H1 (cell line): ENCODE measurements at regions not wholly inside any gene's neighbourhood (a gene's known extent, or its start where the extent isn't known, plus 50 kb on each side); places are given as distances from the start of the nearest gene placed in this dataset.

ENCODE experiments used
- CTCF ChIA-PET: fragments of 300-600 bp; sonication (Branson Sonifier 250); formaldehyde crosslinking; loops from one replicate; lab custom pipeline; 2021; ENCODE audit not compliant: partially characterized antibody; lab: Charles Lee
- POLR2A ChIA-PET: fragments of 300-600 bp; sonication (Branson Sonifier 250); formaldehyde crosslinking; loops from one replicate; lab custom pipeline; 2021; ENCODE audit warnings: inconsistent platforms; ENCODE audit not compliant: partially characterized antibody; lab: Charles Lee
- DNase-seq, 2 experiments: peaks; one replicate each; pipeline versions ENCODE4 v3.0.0 to v3.0.0-alpha.2; 2010 to 2022; ENCODE audit warnings: low spot score in 2 of 2, low read depth in 1 of 2, mixed read lengths in 1 of 2
- FAIRE-seq: peaks from 2 replicates; lab custom pipeline; 2011; peaks lifted over from hg19 to GRCh38; lab: Jason Lieb, UNC
- H2AFZ ChIP-seq: 2 replicates; pipeline ENCODE4 v1.8.1; 2012; ENCODE audit warnings: low read length, inconsistent platforms
- H2AK5ac ChIP-seq: 2 replicates; pipeline ENCODE4 v1.6.1; 2013; ENCODE audit warnings: low read depth, low read length
- H2BK120ac ChIP-seq: replicated peaks from 2 replicates; pipeline ENCODE3; 2013; ENCODE audit warnings: low read depth, low read length, inconsistent platforms
- H2BK12ac ChIP-seq: 2 replicates; pipeline ENCODE4 v1.6.1; 2013; ENCODE audit warnings: low read depth, low read length
- H2BK15ac ChIP-seq: 2 replicates; pipeline ENCODE4 v1.6.1; 2013; ENCODE audit warnings: low read length
- H2BK20ac ChIP-seq: 2 replicates; pipeline ENCODE4 v1.6.1; 2013; ENCODE audit warnings: low read length
- H2BK5ac ChIP-seq: 2 replicates; pipeline ENCODE4 v1.6.1; 2013; ENCODE audit warnings: low read depth, low read length
- H3K14ac ChIP-seq: 2 replicates; pipeline ENCODE4 v1.6.1; 2013; ENCODE audit warnings: inconsistent platforms; ENCODE audit not compliant: insufficient read length
- H3K18ac ChIP-seq: 2 replicates; pipeline ENCODE4 v1.6.1; 2013; ENCODE audit warnings: low read length; ENCODE audit errors: extremely low read depth
- H3K23ac ChIP-seq: 2 replicates; pipeline ENCODE4 v1.6.1; 2013; ENCODE audit warnings: inconsistent platforms; ENCODE audit not compliant: insufficient read length
- H3K23me2 ChIP-seq: 2 replicates; pipeline ENCODE4 v1.6.1; 2013; ENCODE audit warnings: low read depth, low read length
- H3K27ac ChIP-seq: 2 replicates; pipeline ENCODE4 v1.6.1; 2011; ENCODE audit warnings: low read depth, low read length, inconsistent platforms
- H3K27me3 ChIP-seq, 4 experiments: replicated peaks in 1 of 4; 1 replicate in 1 of 4; 2 replicates in 3 of 4; pipeline versions ENCODE4 v1.6.1 to v1.8.1; 2011 to 2013; ENCODE audit warnings: low read length in 3 of 4, mild to moderate bottlenecking in 3 of 4, inconsistent platforms in 2 of 4, mixed read lengths in 2 of 4, moderate library complexity in 1 of 4; ENCODE audit not compliant: control insufficient read depth in 3 of 4, insufficient read depth in 3 of 4; ENCODE audit errors: extremely low read depth in 1 of 4
- H3K36me3 ChIP-seq, 4 experiments: 2 replicates each; pipeline versions ENCODE4 v1.6.1 to v1.8.1; 2011 to 2013; ENCODE audit warnings: mild to moderate bottlenecking in 4 of 4, low read length in 3 of 4, moderate library complexity in 2 of 4, control low read depth in 1 of 4, inconsistent platforms in 1 of 4; ENCODE audit not compliant: insufficient read depth in 4 of 4, control insufficient read depth in 2 of 4
- H3K4ac ChIP-seq: replicated peaks from 2 replicates; pipeline ENCODE3; 2013; ENCODE audit warnings: low read length, low read depth, mixed read lengths, inconsistent platforms; ENCODE audit not compliant: insufficient read length
- H3K4me1 ChIP-seq, 4 experiments: replicated peaks in 1 of 4; 1 replicate in 1 of 4; 2 replicates in 3 of 4; pipeline versions ENCODE4 v1.6.1 to v1.8.1; 2011 to 2013; ENCODE audit warnings: low read length in 3 of 4, inconsistent platforms in 2 of 4, mixed read lengths in 1 of 4; ENCODE audit not compliant: insufficient read depth in 4 of 4, control insufficient read depth in 3 of 4
- H3K4me2 ChIP-seq, 2 experiments: 2 replicates each; pipeline versions ENCODE4 v1.6.1 to v1.8.1; 2011 to 2013; ENCODE audit warnings: low read depth in 2 of 2, low read length in 2 of 2, control low read depth in 1 of 2, inconsistent platforms in 1 of 2, mild to moderate bottlenecking in 1 of 2; ENCODE audit not compliant: insufficient read depth in 1 of 2
- H3K4me3 ChIP-seq, 4 experiments: fragments of 200-600, 300-600 bp in 1 of 4; sonication (generic), shearing (Covaris generic), sonication (Bioruptor Twin) in 1 of 4; 2 replicates each; pipeline versions ENCODE4 v1.5.1 to v1.8.1; 2011 to 2016; ENCODE audit warnings: low read length in 4 of 4, low read depth in 3 of 4, control low read depth in 2 of 4, inconsistent platforms in 2 of 4, mild to moderate bottlenecking in 2 of 4, mixed read lengths in 1 of 4, moderate library complexity in 1 of 4; ENCODE audit not compliant: insufficient read depth in 2 of 4; ENCODE audit errors: extremely low read depth in 1 of 4
- H3K56ac ChIP-seq: replicated peaks from 2 replicates; pipeline ENCODE3; 2013; ENCODE audit warnings: low read depth, mild to moderate bottlenecking, mixed read lengths, low read length, inconsistent platforms; ENCODE audit not compliant: insufficient read length
- H3K79me1 ChIP-seq: 2 replicates; pipeline ENCODE4 v1.6.1; 2013; ENCODE audit warnings: low read depth, low read length, control low read depth
- H3K79me2 ChIP-seq, 2 experiments: 2 replicates each; pipeline versions ENCODE4 v1.6.1 to v1.8.1; 2012 to 2013; ENCODE audit warnings: low read length in 2 of 2, mild to moderate bottlenecking in 2 of 2, inconsistent platforms in 1 of 2; ENCODE audit not compliant: insufficient read depth in 2 of 2, control insufficient read depth in 1 of 2
- H3K9ac ChIP-seq, 4 experiments: replicated peaks in 1 of 4; 1 replicate in 1 of 4; 2 replicates in 3 of 4; pipeline versions ENCODE4 v1.6.1 to v1.8.1; 2011 to 2013; ENCODE audit warnings: low read depth in 3 of 4, low read length in 3 of 4, control low read depth in 2 of 4, mild to moderate bottlenecking in 2 of 4, moderate library complexity in 2 of 4, inconsistent platforms in 1 of 4; ENCODE audit errors: extremely low read depth in 1 of 4
- H3K9me3 ChIP-seq, 2 experiments: 2 replicates each; pipeline versions ENCODE4 v1.6.1 to v1.8.1; 2012 to 2013; ENCODE audit warnings: mild to moderate bottlenecking in 2 of 2, moderate library complexity in 2 of 2, control low read depth in 1 of 2, inconsistent platforms in 1 of 2, low read depth in 1 of 2, low read length in 1 of 2, mixed read lengths in 1 of 2; ENCODE audit not compliant: insufficient read depth in 2 of 2
- H4K20me1 ChIP-seq, 2 experiments: replicated peaks in 1 of 2; 2 replicates each; pipeline versions ENCODE3 to v1.8.1; 2011 to 2013; ENCODE audit warnings: inconsistent platforms in 2 of 2, low read length in 2 of 2, mild to moderate bottlenecking in 1 of 2; ENCODE audit not compliant: insufficient read depth in 2 of 2, control insufficient read depth in 1 of 2
- H4K5ac ChIP-seq: 2 replicates; pipeline ENCODE4 v1.6.1; 2013; ENCODE audit warnings: low read length, low read depth, mixed read lengths, inconsistent platforms; ENCODE audit not compliant: insufficient read length
- H4K8ac ChIP-seq: 2 replicates; pipeline ENCODE4 v1.8.0; 2013; ENCODE audit warnings: mild to moderate bottlenecking, moderate library complexity, low read length, inconsistent platforms; ENCODE audit not compliant: insufficient read depth; ENCODE audit errors: extremely low read depth
- H4K91ac ChIP-seq: replicated peaks from 2 replicates; pipeline ENCODE3; 2013; ENCODE audit warnings: low read length, mixed read lengths, inconsistent platforms; ENCODE audit not compliant: insufficient read length
- ATF2 ChIP-seq: IDR thresholded peaks from 2 replicates; pipeline ENCODE4 v1.6.1; 2012; ENCODE audit warnings: low read length, inconsistent platforms
- CEBPB ChIP-seq: IDR thresholded peaks from 2 replicates; pipeline ENCODE4 v1.6.1; 2012; ENCODE audit warnings: low read depth, low read length
- CHD1 ChIP-seq: IDR thresholded peaks from 2 replicates; pipeline ENCODE4 v1.6.1; 2012; ENCODE audit warnings: low read depth, low read length, improper control_type of control experiment
- FOSL1 ChIP-seq: IDR thresholded peaks from 2 replicates; pipeline ENCODE4 v1.6.1; 2011; ENCODE audit warnings: mild to moderate bottlenecking, low read depth, low read length, moderate library complexity; ENCODE audit not compliant: insufficient read depth
- GABPA ChIP-seq: IDR thresholded peaks from 2 replicates; pipeline ENCODE4 v1.6.1; 2011; ENCODE audit warnings: mild to moderate bottlenecking, low read length, moderate library complexity, borderline replicate concordance; ENCODE audit not compliant: insufficient read depth
- GTF2F1 ChIP-seq: IDR thresholded peaks from 2 replicates; pipeline ENCODE4 v1.6.1; 2012; ENCODE audit warnings: low read depth, low read length, improper control_type of control experiment, borderline replicate concordance
- TAF1 ChIP-seq: IDR thresholded peaks from 2 replicates; pipeline ENCODE4 v1.6.1; 2011; ENCODE audit warnings: mild to moderate bottlenecking, low read depth, low read length
- WGBS, 2 experiments: shearing (Covaris generic) in 1 of 2; methylation state at CpG; one replicate each; pipeline versions ENCODE4 v1.1.6 to v1.1.7; 2013 to 2015; ENCODE audit warnings: low lambda C conversion rate in 2 of 2, mixed read lengths in 2 of 2, inconsistent platforms in 1 of 2, low coverage in 1 of 2, missing lambda C conversion rate in 1 of 2; ENCODE audit not compliant: insufficient replicate concordance in 2 of 2, insufficient coverage in 1 of 2, insufficient read length in 1 of 2; ENCODE audit errors: extremely low coverage in 1 of 2, missing lambda C conversion rate in 1 of 2; 5-methylcytosine and 5-hydroxymethylcytosine counted together

GRCh38 chr16:62831235-62831850 is 795.1 kb upstream of the CDH8 start:
- H3K23ac ChIP-seq, result no peak overlapping the region
- 81% methylated on average over 2 of the region's 2 CpGs; no CpG with 5 or more reads in 1 of the 2 experiments for WGBS, 2 experiments
- H3K27me3 ChIP-seq, result no peaks in the 10 kb centered on the region
- no peak overlapping the region for H2BK15ac ChIP-seq
- TF ChIP-seq TAF1 (no peak), GABPA (no peak), GTF2F1 (no peak), CHD1 (no peak), ATF2 (no peak), CEBPB (no peak), FOSL1 (no peak)
- H3K36me3 ChIP-seq, result no peaks in the 10 kb centered on the region
- H2BK5ac ChIP-seq, result no peak overlapping the region
- H2AFZ ChIP-seq, result no peak overlapping the region
- H3K9me3 ChIP-seq, result no peaks in the 10 kb centered on the region
- no peaks in the 10 kb centered on the region for H3K79me1 ChIP-seq
- no peak overlapping the region for H3K14ac ChIP-seq
- ChIA-PET CTCF (no interaction called here), POLR2A (no interaction called here)
- DNase-seq (no peak), FAIRE-seq (no peak)
- H3K79me2 ChIP-seq, result no peaks in the 10 kb centered on the region
- H3K4me2 ChIP-seq, result no peak overlapping the region
- H3K23me2 ChIP-seq, result no peaks in the 10 kb centered on the region
- no peaks in the 10 kb centered on the region for H4K20me1 ChIP-seq
- no peak overlapping the region for H3K4ac ChIP-seq
- no peak overlapping the region for H3K4me3 ChIP-seq
- H2AK5ac ChIP-seq, result no peak overlapping the region
- no peak overlapping the region for H3K56ac ChIP-seq
- H2BK120ac ChIP-seq, result no peak overlapping the region
- peaks cover 0 to 4% (median 0%) of the 10 kb centered on the region in 4 experiments; a peak in 2 of 7 replicates for H3K4me1 ChIP-seq
- no peak overlapping the region for H4K5ac ChIP-seq
- no peak overlapping the region for H3K18ac ChIP-seq
- H3K27ac ChIP-seq, result no peak overlapping the region
- no peak overlapping the region; the same call in 1 of the 2 replicates for H2BK12ac ChIP-seq
- H4K8ac ChIP-seq, result no peak overlapping the region
- no peak overlapping the region for H4K91ac ChIP-seq
- no peak overlapping the region for H3K9ac ChIP-seq
- H2BK20ac ChIP-seq, result no peak overlapping the region
